Vagina (tissue), 2 donors: ENCODE measurements at regions not wholly inside any gene's neighbourhood (a gene's known extent, or its start where the extent isn't known, plus 50 kb on each side); places are given as distances from the start of the nearest gene placed in this dataset.

ENCODE experiments used
- POLR2A ChIP-seq, 2 donors: fragments of 450-650 bp; IDR thresholded peaks; one replicate each; pipeline ENCODE4 v1.6.1; 2017; ENCODE audit warnings: antibody characterized with exemption in 2 of 2, mild to moderate bottlenecking in 2 of 2, moderate library complexity in 2 of 2
- POLR2AphosphoS5 ChIP-seq, 2 donors: sonication (generic); formaldehyde crosslinking; IDR thresholded peaks; one replicate each; pipeline ENCODE4 v1.9.0; 2017; ENCODE audit warnings: antibody characterized with exemption in 2 of 2, mild to moderate bottlenecking in 2 of 2, low read depth in 1 of 2; ENCODE audit not compliant: insufficient read depth in 1 of 2
- TF ChIP-seq, protein P1 (sequence below), 3 experiments: fragments of 450-650 bp in 2 of 3; fragments of 200-600 bp in 1 of 3; sonication (generic) in 1 of 3; IDR thresholded peaks; one replicate each; pipeline ENCODE4 v1.5.1; 2017 to 2019; ENCODE audit warnings: antibody characterized with exemption in 3 of 3, mild to moderate bottlenecking in 2 of 3, moderate library complexity in 2 of 3

DNA sequence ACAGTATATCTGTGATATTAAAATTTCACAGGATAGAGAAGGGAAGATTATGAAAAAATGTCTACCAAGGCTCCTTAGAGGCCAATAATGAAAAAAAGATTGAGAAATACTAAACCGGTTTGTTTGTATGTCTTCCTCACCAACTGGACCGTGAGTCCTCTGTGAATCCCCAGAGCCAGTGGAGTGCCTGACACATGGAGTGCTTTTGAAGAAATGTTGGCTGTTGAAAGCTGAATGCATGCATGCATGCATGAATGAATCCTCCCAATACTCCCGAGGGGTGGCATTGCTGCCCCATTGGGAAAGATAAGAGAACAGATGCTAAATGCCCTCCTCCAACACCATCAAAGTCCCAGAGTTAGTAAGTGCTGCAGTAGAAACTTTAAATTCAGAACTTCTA lies 152.7 kb upstream of the SERP2 start:
- TF ChIP-seq POLR2A (IDR thresholded peaks at IDR 0.05) (no peak), POLR2AphosphoS5 (IDR thresholded peaks at IDR 0.05; ENCODE audit: insufficient read depth in 1 of 2, low read depth in 1 of 2) (no peak)
- TF ChIP-seq, protein P1, sequence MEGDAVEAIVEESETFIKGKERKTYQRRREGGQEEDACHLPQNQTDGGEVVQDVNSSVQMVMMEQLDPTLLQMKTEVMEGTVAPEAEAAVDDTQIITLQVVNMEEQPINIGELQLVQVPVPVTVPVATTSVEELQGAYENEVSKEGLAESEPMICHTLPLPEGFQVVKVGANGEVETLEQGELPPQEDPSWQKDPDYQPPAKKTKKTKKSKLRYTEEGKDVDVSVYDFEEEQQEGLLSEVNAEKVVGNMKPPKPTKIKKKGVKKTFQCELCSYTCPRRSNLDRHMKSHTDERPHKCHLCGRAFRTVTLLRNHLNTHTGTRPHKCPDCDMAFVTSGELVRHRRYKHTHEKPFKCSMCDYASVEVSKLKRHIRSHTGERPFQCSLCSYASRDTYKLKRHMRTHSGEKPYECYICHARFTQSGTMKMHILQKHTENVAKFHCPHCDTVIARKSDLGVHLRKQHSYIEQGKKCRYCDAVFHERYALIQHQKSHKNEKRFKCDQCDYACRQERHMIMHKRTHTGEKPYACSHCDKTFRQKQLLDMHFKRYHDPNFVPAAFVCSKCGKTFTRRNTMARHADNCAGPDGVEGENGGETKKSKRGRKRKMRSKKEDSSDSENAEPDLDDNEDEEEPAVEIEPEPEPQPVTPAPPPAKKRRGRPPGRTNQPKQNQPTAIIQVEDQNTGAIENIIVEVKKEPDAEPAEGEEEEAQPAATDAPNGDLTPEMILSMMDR (IDR thresholded peaks at IDR 0.05): no peak
